Peyer's patch (tissue), 4 donors: ENCODE measurements at regions not wholly inside any gene's neighbourhood (a gene's known extent, or its start where the extent isn't known, plus 50 kb on each side); places are given as distances from the start of the nearest gene placed in this dataset.

ENCODE experiments used
- CTCF ChIP-seq, 6 experiments: fragments of 450-650 bp in 4 of 6; fragments of 200-600 bp in 2 of 6; sonication (generic) in 1 of 6; IDR thresholded peaks; one replicate each; pipeline ENCODE4 v1.5.1; 2017 to 2019; ENCODE audit warnings: antibody characterized with exemption in 6 of 6, mild to moderate bottlenecking in 3 of 6, moderate library complexity in 1 of 6
- POLR2A ChIP-seq, 2 donors: fragments of 450-650 bp; IDR thresholded peaks; one replicate each; pipeline ENCODE4 v1.5.1; 2017; ENCODE audit warnings: antibody characterized with exemption in 2 of 2, mild to moderate bottlenecking in 2 of 2, moderate library complexity in 2 of 2

- TF ChIP-seq POLR2A (IDR thresholded peaks at IDR 0.05): no peak
- no peak for TF ChIP-seq CTCF (IDR thresholded peaks at IDR 0.05)
Observed at GRCh38 chr5:143649937-143650621, 161.9 kb upstream of the HMHB1 start.
